Effector CD4-positive, alpha-beta T cell (primary cell): ENCODE measurements at regions not wholly inside any gene's neighbourhood (a gene's known extent, or its start where the extent isn't known, plus 50 kb on each side); places are given as distances from the start of the nearest gene placed in this dataset.
"Not testable (repeated sequence)": the region's sequence is repeated elsewhere in the genome, so short reads cannot be mapped to it uniquely, and the experiment has no call there.

Source experiments
- DNase-seq: peaks from one replicate; pipeline ENCODE4 v3.0.0-alpha.2; 2020

DNA sequence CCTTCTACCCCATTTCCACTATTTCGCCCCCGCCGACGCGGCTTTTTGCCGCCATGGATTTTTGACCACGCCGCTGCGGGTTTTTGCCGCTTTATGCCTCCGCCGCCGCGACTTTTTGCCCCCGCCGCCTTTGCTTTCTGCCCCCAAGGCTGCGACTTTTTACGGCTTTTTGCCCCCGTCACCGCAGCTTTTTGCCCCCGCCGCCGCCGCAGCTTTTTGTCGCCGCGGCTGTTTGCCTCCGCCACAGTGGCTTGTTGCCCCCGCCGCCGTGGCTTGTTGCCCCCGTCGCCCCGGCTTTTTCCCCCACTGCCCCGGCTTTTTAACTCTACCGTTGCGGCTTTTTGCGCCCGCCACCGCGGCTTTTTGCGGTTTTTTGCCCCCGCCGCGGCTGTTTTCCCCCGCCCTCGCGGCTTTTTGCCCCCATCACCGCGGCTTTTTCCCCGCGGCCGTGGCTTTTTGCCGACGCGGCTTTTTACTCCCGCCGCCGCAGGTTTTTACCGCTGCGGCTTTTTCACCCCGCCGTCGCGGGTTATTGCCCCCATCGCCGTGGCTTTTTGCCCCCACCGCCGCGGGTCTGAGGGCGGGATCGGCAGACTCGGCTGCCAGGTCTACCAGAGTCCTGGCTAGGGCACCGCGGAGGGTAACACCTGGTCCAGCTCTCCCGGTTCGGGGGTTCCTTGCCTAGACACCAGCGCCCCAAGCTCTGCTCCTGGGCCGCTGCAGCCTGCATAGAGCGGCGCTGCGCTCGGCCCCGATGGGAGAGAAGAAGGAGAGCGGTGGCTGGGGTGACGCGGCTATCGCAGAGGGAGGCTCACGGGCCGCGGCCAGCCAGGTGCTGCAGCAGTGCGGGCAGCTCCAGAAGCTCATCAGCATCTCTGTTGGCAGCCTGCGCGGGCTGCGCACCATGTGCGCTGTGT, 562.7 kb upstream of the WSB1 start:
- no peak for DNase-seq

DNA sequence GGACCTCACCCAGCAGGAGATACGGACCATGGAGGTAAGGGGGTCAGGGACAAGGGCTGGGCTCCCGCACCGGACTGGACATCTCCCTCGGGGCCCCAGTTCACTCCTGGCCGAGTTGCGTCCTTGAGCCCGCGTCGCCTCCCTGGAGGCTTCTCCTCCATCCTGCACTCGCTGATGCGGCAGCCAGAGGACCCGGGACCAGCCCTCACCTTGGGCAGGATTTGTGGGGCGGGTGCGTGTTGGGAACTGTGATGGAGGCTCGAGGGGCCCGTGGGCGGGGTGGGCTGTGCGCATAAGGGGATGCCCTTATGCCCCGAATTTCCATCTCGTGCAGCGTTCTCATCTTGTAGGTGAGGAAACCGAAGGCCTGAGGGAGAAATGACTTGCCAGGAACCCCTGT, 562.0 kb upstream of the WSB1 start:
- peak; percentile 1 for DNase-seq

DNA sequence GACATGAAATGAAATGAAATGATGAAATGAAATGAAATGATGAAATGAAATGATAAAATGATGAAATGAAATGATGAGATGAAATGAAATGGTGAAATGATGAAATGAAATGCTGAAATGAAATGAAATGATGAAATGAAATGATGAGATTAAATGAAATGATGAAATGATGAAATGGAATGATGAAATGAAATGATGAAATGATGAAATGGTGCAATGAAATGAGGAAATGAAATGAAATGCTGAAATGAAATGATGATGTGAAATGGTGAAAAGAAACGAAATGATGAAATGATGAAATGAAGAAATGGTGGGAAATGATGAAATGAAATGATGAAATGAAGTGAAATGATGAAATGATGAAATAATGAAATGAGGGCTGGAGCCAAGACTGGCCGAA, 559.1 kb upstream of the WSB1 start:
- not testable (repeated sequence) for DNase-seq

DNA sequence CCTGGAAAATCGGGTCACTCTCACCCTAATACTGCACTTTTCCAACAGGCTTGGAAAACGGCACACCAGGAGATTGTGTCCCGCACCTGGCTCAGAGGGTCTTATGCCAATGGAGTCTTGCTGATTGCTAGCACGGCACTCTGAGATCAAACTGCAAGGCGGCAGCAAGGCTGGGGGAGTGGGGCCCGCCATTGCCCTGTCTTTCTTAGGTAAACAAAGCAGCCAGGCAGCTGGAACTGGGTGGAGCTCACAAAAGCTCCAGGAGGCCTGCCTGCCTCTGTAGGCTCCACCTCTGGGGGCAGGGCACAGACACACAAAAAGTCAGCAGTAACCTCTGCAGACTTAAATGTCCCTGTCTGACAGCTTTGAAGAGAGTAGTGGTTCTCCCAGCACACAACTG, 557.9 kb upstream of the WSB1 start:
- not testable (repeated sequence) for DNase-seq

DNA sequence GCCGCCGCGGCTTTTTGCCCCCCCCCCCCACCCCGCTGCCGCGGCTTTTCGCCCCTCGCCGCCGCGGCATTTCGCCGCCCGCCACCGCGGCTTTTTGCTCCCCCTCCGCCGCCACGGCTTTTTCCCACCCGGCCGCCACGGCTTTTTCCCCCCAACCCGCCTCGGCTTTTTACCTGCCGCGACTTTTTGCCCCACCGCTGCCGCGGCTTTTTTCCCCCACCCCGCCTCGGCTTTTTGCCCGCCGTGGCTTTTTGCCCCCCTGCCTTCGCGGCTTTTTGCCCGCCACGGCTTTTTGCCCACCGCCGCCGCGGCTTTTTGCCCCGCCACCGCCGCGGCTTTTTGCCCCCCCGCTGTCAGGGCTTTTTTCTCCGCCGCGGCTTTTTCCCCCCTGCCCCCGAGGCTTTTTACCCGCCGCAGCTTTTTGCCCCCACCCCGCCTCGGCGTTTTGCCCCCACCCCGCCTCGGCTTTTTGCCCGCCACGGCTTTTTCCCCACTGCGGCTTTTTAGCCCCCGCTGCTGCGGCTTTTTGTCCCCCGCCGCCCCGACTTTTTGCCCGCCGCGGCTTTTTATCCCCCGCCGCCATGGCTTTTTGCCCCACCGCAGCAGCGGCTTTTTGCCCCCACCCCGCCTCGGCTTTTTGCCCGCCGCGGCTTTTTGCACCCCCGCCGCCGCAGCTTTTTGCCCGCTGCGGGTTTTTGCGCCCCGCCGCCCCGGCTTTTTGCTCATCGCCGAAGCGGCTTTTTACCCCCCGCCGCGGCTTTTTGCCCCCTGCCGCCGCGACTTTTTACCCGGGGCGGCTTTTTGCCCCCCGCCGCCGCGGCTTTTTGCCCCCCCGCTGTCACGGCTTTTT, 527.8 kb upstream of the WSB1 start:
- no peak for DNase-seq

DNA sequence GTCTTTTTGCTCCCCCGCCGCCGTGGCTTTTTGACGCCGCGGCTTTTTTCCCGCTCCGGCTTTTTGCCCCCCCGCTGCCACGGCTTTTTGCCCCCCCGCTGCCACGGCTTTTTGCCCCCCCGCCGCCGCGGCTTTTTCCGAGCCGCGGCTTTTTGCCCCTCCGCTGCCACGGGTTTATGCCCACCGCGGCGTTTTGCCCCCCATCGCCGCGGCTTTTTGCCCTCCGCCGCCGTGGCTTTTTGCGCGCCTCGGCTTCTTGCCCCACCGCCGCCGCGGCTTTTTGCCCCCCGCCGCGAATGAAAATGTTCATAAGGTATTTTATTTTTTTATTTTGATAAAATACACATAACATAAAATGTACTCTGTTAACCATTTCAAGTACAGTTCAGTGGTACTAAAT, 527.2 kb upstream of the WSB1 start:
- no peak for DNase-seq

DNA sequence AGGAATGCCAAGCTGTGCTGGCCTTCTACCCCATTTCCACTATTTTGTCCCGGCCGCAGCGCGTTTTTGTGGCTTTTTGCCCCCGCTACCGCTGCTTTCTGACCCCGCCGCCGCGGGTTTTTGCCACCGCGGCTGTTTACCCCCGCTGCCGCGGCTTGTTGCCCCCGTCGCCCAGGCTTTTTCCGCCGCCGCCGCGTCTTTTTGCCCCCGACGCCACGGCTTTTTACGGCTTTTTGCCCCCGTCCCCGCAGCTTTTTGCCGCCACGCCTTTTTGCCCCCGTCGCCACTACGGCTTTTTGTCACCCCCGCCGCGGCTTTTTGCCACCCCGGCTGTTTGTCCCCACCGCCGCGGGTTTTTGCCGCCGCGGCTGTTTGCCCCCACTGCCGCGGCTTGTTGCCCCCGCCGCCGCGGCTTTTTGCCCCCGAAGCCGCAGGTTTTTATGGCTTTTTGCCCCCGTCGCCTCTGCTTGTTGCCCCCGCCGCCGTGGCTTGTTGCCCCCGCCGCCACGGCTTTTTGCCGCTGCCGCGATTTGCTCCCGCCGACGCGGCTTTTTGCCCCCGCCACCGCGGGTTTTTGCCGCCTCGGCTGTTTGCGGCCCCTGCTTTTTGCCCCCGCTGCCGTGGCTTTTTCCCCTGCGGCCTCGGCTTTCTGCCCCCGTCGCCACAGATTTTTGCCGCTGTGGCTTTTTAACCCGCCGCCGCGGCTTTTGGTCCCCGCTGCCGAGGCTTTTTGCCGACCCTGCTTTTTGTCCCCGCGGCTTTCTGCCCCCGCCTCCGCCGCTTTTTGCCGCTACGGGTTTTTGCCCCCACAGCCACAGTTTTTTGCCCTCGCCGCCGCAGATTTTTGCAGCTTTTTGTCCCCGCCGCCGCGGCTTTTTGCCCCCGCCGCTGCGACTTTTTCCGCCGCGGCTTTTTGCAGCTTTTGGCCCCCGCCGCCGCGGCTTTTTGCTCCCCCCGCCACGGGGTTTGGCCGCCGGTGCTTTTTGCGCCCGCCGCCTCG, 520.4 kb upstream of the WSB1 start:
- no peak for DNase-seq

DNA sequence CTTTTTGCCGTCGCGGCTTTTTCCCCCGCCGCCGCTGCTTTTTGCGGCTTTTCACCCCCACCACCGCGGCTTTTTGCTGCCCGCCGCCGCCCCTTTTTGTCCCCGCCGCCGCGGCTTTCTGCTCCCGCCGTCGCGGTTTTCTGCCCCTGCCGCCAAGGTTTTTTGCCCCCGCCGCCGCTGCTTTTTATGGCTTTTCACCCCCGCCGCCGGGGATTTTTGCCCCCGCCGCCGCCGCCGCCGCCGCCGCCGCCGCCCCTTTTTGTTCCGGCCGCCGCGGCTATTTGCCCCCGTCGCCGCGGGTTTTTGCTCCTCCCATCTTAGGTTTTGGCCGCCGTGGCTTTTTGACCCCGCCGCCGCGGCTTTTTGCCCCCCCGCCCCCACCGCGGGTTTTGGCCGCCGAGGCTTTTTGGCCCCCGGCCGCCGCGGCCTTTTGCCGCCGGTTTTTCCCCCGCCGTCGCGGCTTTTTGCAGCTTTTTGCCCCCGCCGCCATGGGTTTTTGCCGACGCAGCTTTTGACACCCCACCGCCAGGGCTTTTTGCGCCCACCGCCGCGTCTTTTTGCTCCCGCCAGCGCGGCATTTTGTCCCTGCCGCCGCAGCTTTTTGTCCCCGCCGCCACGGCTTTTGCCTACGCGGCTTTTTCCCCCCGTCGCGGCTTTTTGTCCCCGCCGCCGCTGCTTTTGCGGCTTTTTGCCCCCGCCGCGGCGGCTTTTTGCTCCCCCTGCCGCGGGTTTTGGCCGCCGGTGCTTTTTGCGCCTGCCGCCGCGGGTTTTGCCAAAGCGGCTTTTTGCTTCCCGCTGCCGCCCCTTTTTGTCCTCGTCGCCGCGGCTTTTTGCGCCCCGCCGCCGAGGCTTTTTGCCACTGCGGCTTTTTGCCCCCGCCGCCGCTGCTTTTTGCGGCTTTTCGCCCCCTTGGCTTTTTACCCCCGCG, 519.4 kb upstream of the WSB1 start:
- DNase-seq, result no peak

DNA sequence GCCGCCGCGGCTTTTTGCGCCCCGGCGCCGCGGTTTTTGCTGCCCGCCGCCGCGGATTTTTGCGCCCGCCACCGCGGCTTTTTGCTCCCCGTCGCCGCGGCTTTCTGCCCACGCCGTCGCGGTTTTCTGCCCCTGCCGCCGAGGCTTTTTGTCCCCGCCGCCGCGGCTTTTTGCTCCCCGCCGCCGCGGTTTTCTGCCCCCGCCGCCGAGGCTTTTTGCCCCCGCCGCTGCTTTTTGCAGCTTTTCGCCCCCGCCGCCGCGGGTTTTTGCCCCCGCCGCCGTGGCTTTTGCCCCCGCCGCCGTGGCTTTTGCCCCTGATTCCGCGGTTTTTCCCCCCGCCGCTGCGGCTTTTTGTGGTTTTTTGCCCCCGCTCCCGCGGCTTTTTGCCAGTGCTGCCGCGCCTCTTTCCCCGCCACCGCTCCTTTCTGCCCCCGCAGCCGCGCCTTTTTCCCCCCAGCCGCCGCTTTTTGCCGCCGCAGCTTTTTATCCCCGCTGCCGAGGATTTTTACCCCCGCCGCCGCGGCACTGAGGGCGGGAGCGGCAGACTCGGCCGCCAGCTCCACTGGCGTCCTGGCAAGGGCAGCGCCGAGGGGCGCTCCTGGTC, 518.6 kb upstream of the WSB1 start:
- no peak for DNase-seq

DNA sequence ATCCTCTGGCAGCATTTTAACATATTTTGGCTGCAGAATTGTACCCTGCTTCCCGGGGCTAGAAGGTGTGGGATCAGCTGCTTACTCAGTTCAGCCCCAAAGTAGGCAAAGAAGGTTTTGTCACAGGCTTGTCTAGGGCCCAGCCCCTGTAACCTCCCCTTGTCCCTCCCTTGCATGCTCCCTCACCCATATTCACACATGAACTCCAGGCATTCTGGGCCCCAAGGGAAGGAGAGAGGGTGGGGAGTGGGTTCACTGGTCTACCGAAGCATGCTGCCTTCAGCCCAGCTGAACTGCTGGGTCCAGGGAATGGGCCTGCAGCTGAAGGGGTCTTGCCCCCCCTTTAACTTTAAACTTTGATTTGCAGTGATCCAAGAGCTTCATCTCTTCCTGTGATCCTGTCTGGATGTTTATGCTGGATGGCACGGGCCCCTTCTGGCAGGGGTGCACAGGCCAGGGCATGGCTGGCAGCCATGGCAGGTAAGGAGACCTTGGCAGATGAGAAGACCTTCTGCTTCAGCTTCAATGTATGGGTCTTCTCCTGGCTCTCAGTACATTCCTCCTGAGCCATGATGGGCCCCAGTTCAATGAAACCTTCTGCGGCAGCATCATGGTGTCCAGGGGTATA, 513.6 kb upstream of the WSB1 start:
- DNase-seq, result not testable (repeated sequence)

DNA sequence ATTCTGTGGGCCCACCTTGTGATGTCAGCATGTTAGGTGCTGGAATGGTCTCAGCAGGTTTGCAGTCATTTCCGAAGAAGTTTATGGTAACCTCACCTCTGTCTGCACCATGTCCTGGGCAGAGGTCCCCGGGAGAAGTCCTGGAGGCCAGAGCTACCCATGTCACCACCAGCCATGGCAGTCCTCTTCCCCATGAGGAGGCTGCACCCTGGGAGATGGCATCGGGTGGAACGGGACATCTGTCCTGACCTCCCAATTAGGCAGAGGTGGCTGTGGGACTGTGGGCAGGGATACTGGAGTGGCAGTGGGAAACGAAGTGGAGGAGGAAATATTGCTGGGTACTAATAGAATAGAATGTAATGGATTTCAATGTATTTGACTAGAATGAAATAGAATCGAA, 511.8 kb upstream of the WSB1 start:
- no peak for DNase-seq

DNA sequence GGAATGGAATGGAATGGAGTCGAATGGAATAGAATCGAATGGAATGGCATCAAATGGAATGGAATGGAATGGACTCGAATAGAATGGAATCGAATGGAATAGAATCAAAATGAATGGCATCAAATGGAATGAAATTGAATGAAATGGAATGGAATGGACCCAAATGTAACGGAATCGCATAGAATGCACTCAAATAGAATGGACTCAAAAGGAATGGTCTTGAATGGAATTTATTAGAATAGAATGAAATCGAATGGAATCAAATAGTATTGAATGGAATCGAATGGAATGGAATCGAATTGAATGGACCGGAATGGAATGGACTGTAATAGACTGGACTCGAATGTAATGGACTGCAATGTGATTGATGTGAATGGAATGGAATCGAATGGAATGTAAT, 501.4 kb upstream of the WSB1 start:
- no peak for DNase-seq

DNA sequence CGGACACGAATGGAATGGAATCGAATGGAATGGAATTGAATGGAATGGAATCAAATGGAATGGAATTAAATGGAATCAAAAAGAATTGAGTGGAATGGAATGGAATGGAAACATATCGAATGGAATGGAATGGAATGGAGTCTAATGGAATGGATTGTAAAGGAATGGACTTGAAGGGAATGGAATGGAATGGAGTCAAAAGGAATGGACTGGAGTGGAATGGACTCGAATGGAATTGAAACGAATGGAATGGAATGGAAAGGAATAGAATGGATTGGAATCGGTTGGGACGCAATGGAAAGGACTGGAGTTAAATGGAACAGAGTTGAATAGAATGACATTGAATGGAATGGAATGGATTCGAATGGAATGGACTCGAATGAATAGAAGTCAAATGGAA, 486.9 kb upstream of the WSB1 start:
- no peak for DNase-seq

DNA sequence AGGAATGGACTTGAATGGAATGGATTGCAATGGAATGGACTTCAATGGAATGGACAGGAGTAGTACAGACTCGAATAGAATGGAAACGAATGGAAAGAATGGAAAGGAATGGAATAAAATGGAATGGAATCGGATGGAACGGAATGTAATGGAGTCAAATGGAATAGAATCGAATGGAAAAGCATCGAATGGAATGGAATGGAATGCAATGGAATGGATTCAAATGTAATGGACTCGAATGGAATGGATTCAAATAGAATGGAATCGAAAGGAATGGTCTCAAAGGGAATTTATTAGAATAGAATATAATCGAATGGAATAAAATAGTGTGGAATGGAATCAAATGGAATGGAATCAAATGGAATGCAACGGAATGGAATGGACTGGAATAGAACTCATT, 484.9 kb upstream of the WSB1 start:
- no peak for DNase-seq

DNA sequence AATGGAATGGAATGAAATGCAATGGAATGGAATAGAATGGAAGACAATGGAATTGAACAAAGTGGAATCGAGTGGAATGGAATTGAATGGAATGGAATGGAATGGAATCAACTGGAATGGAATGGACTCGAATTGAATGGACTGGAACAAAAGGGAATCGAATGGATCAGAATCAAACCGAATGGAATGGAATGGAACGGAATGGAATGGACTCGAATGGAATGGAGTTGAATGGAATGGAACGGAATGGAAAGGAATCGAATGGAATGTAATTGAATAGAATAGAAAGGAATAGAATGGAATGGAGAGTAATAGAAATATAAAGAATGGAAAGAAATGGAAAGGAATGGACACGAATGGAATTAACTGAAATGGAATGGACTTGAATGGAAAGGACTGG, 475.2 kb upstream of the WSB1 start:
- DNase-seq, result no peak
